Gastroesophageal sphincter (tissue), 4 donors: ENCODE measurements at regions not wholly inside any gene's neighbourhood (a gene's known extent, or its start where the extent isn't known, plus 50 kb on each side); places are given as distances from the start of the nearest gene placed in this dataset.

Source experiments
- ATAC-seq: fragments of 150-250 bp; one replicate; pipeline ENCODE4 v1.9.1; 2016; ENCODE audit warnings: mild to moderate bottlenecking, moderate library complexity
- H3K27ac ChIP-seq, 4 donors: fragments of 200-600 bp; sonication (generic) in 3 of 4; 1 replicate in 3 of 4; 2 replicates in 1 of 4; pipeline ENCODE4 v1.5.1; 2016 to 2019
- H3K27me3 ChIP-seq: fragments of 200-600 bp; sonication (generic); one replicate; pipeline ENCODE4 v1.5.1; 2019
- H3K36me3 ChIP-seq, 2 donors: fragments of 200-600 bp; sonication (generic); one replicate each; pipeline ENCODE4 v1.5.1; 2019; ENCODE audit warnings: control low read depth in 1 of 2
- H3K4me1 ChIP-seq, 3 donors: fragments of 200-600 bp; sonication (generic); 1 replicate in 2 of 3; 2 replicates in 1 of 3; pipeline ENCODE4 v1.5.1; 2016 to 2019; ENCODE audit warnings: control low read depth in 2 of 3
- H3K4me3 ChIP-seq, 2 donors: fragments of 200-600 bp; sonication (generic); one replicate each; pipeline ENCODE4 v1.5.1; 2019; ENCODE audit warnings: mild to moderate bottlenecking in 1 of 2, moderate library complexity in 1 of 2
- H3K9me3 ChIP-seq, 3 donors: fragments of 200-600 bp; sonication (generic); one replicate each; pipeline ENCODE4 v1.5.1; 2017 to 2019; ENCODE audit warnings: control low read depth in 2 of 3
- CTCF ChIP-seq, 4 experiments: fragments of 200-600 bp in 2 of 4; fragments of 450-650 bp in 2 of 4; sonication (generic) in 1 of 4; IDR thresholded peaks; one replicate each; pipeline ENCODE4 v1.5.1; 2017 to 2019; ENCODE audit warnings: antibody characterized with exemption in 4 of 4, mild to moderate bottlenecking in 2 of 4, moderate library complexity in 2 of 4
- EP300 ChIP-seq: sonication (generic); formaldehyde crosslinking; IDR thresholded peaks from one replicate; pipeline ENCODE4 v1.6.1; 2017; ENCODE audit warnings: antibody characterized with exemption, mild to moderate bottlenecking
- POLR2A ChIP-seq, 2 donors: fragments of 450-650 bp; IDR thresholded peaks; one replicate each; pipeline ENCODE4 v1.6.1; 2017; ENCODE audit warnings: antibody characterized with exemption in 2 of 2, mild to moderate bottlenecking in 2 of 2, moderate library complexity in 1 of 2
- POLR2AphosphoS5 ChIP-seq: sonication (generic); formaldehyde crosslinking; IDR thresholded peaks from one replicate; pipeline ENCODE4 v1.6.1; 2017; ENCODE audit warnings: antibody characterized with exemption
- WGBS, 2 donors: methylation state at CpG; one replicate each; pipeline ENCODE4 v1.1.5; 2018; ENCODE audit warnings: low coverage in 1 of 2; 5-methylcytosine and 5-hydroxymethylcytosine counted together

GRCh38 chr16:86398622-86399021, 111.7 kb upstream of the FOXF1 start:
- Histone ChIP-seq H3K27me3 (no peaks in the 10 kb centered on the region), H3K4me3 (no peak overlapping the region), H3K4me1 (peaks cover 4 to 22% (median 5%) of the 10 kb centered on the region in 3 donors), H3K27ac (no peak overlapping the region), H3K9me3 (no peaks in the 10 kb centered on the region), H3K36me3 (no peaks in the 10 kb centered on the region)
- 42 to 66% methylated on average over 4 of the region's 4 CpGs for WGBS, 2 donors
- TF ChIP-seq CTCF (IDR thresholded peaks at IDR 0.05) (no peak), POLR2A (IDR thresholded peaks at IDR 0.05) (no peak), EP300 (no peak), POLR2AphosphoS5 (no peak)
- ATAC-seq: no peak

GRCh38 chr16:86401126-86401525, 109.2 kb upstream of the FOXF1 start:
- TF ChIP-seq POLR2A (IDR thresholded peaks at IDR 0.05): no peak
- TF ChIP-seq EP300: no peak
- no peak for TF ChIP-seq CTCF (IDR thresholded peaks at IDR 0.05)
- no peak for TF ChIP-seq POLR2AphosphoS5
- no peak for ATAC-seq

GRCh38 chr16:86403085-86403484, 107.2 kb upstream of the FOXF1 start:
- Histone ChIP-seq H3K27me3 (no peaks in the 10 kb centered on the region), H3K36me3 (no peaks in the 10 kb centered on the region), H3K4me3 (no peak overlapping the region), H3K4me1 (peaks cover 0 to 11% (median 0%) of the 10 kb centered on the region in 3 donors), H3K9me3 (no peaks in the 10 kb centered on the region), H3K27ac (no peak overlapping the region)
- TF ChIP-seq POLR2A (IDR thresholded peaks at IDR 0.05): no peak
- no peak for TF ChIP-seq POLR2AphosphoS5
- TF ChIP-seq CTCF (IDR thresholded peaks at IDR 0.05): no peak
- TF ChIP-seq EP300: no peak
- no peak for ATAC-seq
- WGBS, 2 donors: 74 to 88% methylated on average over 6 to 7 of the region's 7 CpGs

More at GRCh38 chr16:86401126-86401525, 109.2 kb upstream of the FOXF1 start:
- 89 to 93% methylated on average over 5 of the region's 8 CpGs for WGBS, 2 donors
- H3K27ac ChIP-seq: no peak overlapping the region
- no peaks in the 10 kb centered on the region for H3K9me3 ChIP-seq
- no peaks in the 10 kb centered on the region for H3K36me3 ChIP-seq
- H3K27me3 ChIP-seq: no peaks in the 10 kb centered on the region
- no peak overlapping the region for H3K4me3 ChIP-seq
- peaks cover 0 to 21% (median 4%) of the 10 kb centered on the region in 3 donors for H3K4me1 ChIP-seq

GRCh38 chr16:86403541-86404163, 106.7 kb upstream of the FOXF1 start:
- Histone ChIP-seq H3K27me3 (no peaks in the 10 kb centered on the region), H3K4me3 (no peak overlapping the region), H3K36me3 (no peaks in the 10 kb centered on the region), H3K9me3 (no peaks in the 10 kb centered on the region), H3K27ac (no peak overlapping the region), H3K4me1 (peaks cover 0 to 11% (median 0%) of the 10 kb centered on the region in 3 donors)
- 75 to 76% methylated on average over 5 of the region's 8 CpGs for WGBS, 2 donors
- TF ChIP-seq EP300: no peak
- no peak for TF ChIP-seq POLR2A (IDR thresholded peaks at IDR 0.05)
- no peak for TF ChIP-seq POLR2AphosphoS5
- TF ChIP-seq CTCF (IDR thresholded peaks at IDR 0.05): no peak
- no peak for ATAC-seq

GRCh38 chr16:86404678-86405077, 105.6 kb upstream of the FOXF1 start:
- 56 to 100% methylated on average over 3 to 5 of the region's 12 CpGs for WGBS, 2 donors
- Histone ChIP-seq H3K4me1 (peaks cover 0 to 11% (median 0%) of the 10 kb centered on the region in 3 donors), H3K36me3 (no peaks in the 10 kb centered on the region), H3K27ac (no peak overlapping the region), H3K4me3 (no peak overlapping the region), H3K9me3 (no peaks in the 10 kb centered on the region), H3K27me3 (no peaks in the 10 kb centered on the region)
- TF ChIP-seq POLR2AphosphoS5: no peak
- TF ChIP-seq POLR2A (IDR thresholded peaks at IDR 0.05): no peak
- no peak for TF ChIP-seq EP300
- no peak for TF ChIP-seq CTCF (IDR thresholded peaks at IDR 0.05)
- no peak for ATAC-seq
